IPS-NIHi7 (cell line): ENCODE measurements at regions not wholly inside any gene's neighbourhood (a gene's known extent, or its start where the extent isn't known, plus 50 kb on each side); places are given as distances from the start of the nearest gene placed in this dataset.
"Not testable (repeated sequence)": the region's sequence is repeated elsewhere in the genome, so short reads cannot be mapped to it uniquely, and the experiment has no call there.

ENCODE experiments used
- DNase-seq: peaks from one replicate; pipeline ENCODE4 v3.0.0; 2012; ENCODE audit warnings: mixed read lengths; ENCODE audit errors: extremely low spot score

DNA sequence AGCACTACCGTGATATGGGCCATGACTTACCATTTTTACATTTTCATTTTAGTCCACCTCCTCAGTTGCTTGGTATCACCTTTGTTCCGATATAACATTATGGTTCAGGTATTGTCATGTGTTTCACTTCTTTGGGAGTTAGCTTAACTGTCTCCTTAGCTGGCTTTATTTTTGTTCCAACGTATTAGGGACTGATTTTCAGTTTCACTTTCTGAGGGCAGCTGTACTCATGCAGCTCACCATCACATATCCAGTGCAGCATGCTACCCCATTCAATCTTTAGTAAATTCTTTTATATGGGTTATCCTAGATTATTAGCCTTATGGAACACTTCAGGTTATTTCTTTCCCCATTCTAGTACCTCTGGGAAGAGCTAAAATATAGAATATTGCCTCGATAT is 362.2 kb upstream of the IRAK1BP1 start:
- no peak for DNase-seq

GRCh38 chr6:78511009-78511408 is 356.3 kb upstream of the IRAK1BP1 start:
- DNase-seq, result no peak

DNA sequence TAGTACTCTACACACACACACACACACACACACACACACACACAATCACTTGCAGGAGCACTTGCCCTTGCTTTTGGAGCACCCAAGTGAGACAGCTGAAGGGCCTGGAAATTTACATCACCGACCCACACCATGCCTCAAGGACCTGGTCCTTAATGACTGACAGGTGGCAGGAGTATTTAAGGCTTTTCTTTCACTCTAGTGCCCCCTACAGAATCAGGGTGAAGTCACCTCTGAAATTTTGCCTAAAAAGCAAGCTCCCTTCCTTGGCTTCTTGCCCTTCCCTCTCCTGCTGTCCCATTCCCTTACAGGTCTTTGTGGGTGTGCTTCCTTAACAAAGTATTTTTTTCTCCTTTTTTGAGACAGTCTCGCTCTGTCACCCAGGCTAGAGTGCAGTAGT is 353.5 kb upstream of the IRAK1BP1 start:
- DNase-seq, result peak; percentile 70

- DNase-seq, result no peak
These were observed 352.1 kb upstream of the IRAK1BP1 start for GRCh38 chr6:78515271-78515670.

GRCh38 chr6:78517399-78517798 is 350.0 kb upstream of the IRAK1BP1 start:
- DNase-seq, result no peak

GRCh38 chr6:78523622-78524021 is 343.7 kb upstream of the IRAK1BP1 start:
- no peak for DNase-seq

DNA sequence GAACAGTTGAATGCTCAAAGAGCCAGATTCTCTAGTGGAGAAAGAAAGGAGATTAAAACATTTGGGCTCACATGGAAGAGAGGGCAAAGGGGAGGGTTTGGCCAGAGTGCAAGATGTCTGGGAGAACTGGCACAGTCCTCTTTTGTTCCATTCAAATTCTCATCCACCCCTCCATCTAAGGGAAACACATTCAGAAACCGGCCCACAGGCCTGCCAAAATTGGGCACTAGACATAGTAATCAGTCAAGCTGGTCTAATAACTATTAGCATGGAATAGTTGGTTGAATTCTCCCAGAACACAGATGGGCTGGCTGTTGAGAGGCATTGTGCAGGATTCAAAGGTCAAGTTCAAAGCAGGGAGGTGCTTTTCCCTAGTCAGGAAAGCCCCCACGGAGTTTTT is 341.4 kb upstream of the IRAK1BP1 start:
- no peak for DNase-seq

DNA sequence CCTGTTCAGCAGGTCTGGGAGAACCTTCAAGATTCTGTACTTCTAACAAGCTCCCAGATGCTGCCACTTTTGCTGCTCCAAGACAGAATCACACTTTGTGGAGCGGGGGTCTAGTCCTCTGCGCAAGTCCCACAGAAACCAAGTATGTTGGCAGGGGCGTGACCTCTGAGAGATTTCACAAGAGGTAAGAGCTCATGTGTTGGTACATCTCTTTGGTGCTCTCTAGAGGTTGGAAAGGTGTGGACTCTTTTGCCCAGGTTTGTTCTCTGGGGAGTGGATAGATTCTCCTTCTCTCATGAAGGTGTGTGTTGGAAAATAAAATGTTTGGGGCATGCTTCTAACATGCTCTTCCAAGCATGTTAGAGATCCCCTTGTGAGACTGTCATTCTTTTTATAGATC is 340.9 kb upstream of the IRAK1BP1 start:
- DNase-seq, result no peak

DNA sequence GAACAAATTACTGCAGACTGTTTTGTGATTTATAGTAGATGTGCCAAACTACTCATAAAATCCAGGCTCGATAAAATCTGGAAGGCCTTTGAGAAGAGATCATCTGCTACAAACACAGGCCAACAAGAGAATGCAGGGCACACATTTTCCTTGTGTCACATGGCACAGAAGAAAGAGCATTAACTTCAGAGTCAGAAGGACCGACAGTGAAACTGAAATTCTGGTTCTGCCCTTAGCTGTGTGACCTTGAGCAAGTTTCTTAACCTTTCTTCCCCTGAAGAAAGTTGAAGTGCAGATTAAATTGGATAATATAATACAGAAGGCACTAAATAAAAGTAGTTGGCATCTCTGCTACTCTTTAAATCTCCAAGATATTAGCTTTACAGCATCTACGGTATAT is 338.4 kb upstream of the IRAK1BP1 start:
- no peak for DNase-seq

GRCh38 chr6:78530208-78530607 is 337.1 kb upstream of the IRAK1BP1 start:
- DNase-seq, result peak; percentile 38

- no peak for DNase-seq
These were observed 333.9 kb upstream of the IRAK1BP1 start for GRCh38 chr6:78533426-78533825.

DNA sequence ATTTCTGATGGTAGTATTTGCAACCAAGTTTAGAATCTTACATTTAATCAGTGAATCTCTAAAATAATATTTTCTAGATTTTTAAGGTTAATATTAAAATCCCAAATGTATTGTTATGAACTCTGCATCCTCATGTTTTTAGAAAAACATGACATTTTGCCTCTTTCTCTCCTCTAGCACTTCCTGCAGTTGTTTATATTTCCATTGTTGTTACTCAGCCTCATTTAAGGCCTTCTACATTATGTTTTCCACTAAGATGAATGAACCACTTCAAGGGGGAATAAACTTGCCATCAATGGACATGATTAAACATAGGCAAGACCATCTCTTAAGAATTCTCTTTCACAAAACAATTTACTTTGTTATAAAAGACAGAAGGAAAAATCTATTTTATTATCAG is 333.5 kb upstream of the IRAK1BP1 start:
- no peak for DNase-seq

GRCh38 chr6:78538002-78538401 is 329.3 kb upstream of the IRAK1BP1 start:
- DNase-seq, result no peak

- DNase-seq, result not testable (repeated sequence)
These were observed 319.7 kb upstream of the IRAK1BP1 start for GRCh38 chr6:78547636-78548035.

- DNase-seq, result no peak
These were observed 316.0 kb upstream of the IRAK1BP1 start for GRCh38 chr6:78551361-78551760.

GRCh38 chr6:78552435-78552834 is 314.9 kb upstream of the IRAK1BP1 start:
- no peak for DNase-seq

DNA sequence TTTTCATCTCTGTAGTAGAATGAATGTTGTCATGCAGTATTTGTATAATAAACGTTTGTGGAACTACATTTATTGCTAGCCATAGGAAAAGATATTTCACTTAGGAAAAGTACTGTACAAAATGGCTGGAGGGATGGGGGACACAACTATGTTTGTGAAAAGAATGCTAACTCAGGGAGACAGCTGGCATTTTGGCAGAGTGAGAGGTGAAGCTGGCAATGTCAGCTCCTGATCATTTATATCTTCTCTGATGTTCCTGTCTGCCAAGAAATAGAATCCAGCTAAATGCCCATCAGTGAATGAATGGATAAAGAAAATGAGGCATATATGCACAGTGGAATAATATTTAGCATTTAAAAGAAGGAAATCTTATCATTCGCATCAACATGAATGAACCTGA is 313.0 kb upstream of the IRAK1BP1 start:
- no peak for DNase-seq

- DNase-seq, result no peak
These were observed 308.3 kb upstream of the IRAK1BP1 start for GRCh38 chr6:78559056-78559455.

DNA sequence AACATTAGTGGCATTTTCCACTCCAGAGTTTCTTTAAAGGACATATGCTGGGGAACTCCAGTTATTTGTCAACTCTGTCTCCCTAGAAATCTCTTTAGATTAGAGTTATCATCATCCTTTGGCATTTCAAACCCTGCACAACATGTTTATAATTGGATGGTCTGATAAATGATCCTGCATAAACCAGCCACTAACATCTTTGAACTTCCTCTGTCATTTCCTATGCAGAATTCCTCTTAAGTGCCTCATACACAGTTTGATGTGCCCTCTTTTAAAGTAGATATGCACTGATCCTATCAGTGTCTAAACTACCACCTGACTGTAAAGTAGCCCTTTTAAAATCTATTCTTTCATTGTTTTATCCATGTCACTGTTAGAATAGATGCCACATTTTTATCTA is 306.3 kb upstream of the IRAK1BP1 start:
- DNase-seq, result no peak

DNA sequence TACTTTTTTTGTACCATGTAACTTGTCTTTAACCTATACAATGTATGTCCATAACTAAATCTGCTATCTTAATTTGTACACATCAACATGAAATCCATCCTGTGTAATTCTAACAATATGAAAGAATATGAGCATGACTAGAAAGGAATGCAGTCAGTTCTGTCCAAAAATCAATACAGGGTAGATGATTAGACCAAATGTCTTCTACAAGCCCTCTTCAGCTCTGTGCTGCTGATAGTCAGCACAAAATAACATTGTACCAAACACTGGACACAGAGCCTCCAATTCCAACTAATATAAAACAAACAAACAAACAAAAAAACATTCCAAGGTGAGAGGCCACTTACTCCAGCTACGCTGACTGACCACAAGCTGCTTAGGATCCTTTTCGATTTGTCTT is 301.4 kb upstream of the IRAK1BP1 start:
- no peak for DNase-seq

DNA sequence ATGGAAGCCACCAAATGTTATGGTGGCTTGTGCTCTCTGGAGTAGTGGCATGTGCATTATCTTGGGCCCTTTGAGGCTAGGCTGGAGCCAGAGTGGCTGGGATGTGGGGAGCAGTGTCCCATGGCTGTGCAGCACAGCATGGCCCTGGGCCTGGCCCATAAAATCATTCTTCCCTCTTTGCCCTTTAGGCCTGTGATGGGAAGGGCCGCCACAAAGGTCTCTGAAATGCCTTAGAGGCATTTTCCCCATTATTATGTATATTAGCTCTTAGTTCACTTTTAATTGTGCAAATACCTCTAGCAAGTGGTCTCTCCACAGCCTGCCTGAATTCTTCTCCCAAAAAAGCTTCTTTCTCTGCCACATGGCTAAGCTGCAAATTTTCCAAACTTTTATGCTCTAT is 297.3 kb upstream of the IRAK1BP1 start:
- peak; percentile 11 for DNase-seq

DNA sequence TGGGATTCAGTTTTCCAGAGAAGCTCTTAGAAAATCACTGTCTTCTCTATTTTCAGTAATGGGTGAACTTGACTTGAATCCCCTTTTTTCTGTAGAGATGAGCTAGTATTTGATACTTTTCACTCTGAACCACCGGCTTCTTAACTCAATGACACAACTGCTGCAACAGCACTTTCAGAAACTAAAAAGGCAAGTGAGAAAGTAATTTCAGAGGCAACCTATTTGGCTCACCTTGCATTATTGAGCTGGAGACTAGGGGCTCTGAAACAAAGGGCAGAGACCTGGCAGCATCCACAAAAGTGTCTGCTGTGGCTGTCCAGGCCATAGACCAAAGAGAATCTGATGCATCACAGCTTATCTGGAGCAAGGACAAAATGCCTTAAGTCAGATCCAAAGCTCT is 289.8 kb upstream of the IRAK1BP1 start:
- no peak for DNase-seq

DNA sequence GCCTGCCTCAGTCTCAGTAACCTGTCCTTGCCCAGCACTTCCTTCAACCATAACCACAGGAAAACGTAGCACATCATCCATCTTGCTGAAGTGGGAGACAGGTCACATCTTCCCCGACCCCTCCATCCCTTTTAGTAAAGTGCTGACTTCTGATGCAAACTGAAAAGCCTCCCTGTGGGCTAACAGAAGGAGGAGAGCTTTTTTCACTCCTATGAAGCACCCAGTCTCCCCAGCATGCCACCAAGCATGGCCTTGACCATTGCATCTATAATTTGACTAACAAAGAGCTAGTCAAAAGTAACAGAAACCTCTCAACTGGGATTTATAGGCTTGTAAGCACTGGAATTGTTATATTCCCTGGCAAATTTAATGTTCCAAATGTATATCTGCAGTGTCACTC is 288.9 kb upstream of the IRAK1BP1 start:
- DNase-seq, result no peak

- DNase-seq, result no peak
These were observed 286.4 kb upstream of the IRAK1BP1 start for GRCh38 chr6:78580923-78581322.

GRCh38 chr6:78583079-78583478 is 284.3 kb upstream of the IRAK1BP1 start:
- no peak for DNase-seq
